ENCODE measurements at regions not wholly inside any gene's neighbourhood (a gene's known extent, or its start where the extent isn't known, plus 50 kb on each side); places are given as distances from the start of the nearest gene placed in this dataset.

GRCh38 chr5:18920966-18921365 is 1067.0 kb downstream of the CDH18 start:
- 63 to 80% methylated on average over 5 of the region's 5 CpGs for WGBS, 2 donors
- no peak for TF ChIP-seq CTCF (IDR thresholded peaks at IDR 0.05; ENCODE audit: control extremely low read depth, extremely low read depth)
- no peaks in the 10 kb centered on the region for H3K4me1 ChIP-seq (ENCODE audit: control insufficient read depth in 5 of 5, insufficient read depth in 5 of 5, low read length in 5 of 5)
- no peaks in the 10 kb centered on the region for H3K27me3 ChIP-seq (ENCODE audit: control insufficient read depth in 3 of 3, insufficient read depth in 3 of 3, low read length in 2 of 3)
- H3K9ac ChIP-seq (ENCODE audit: insufficient read depth in 1 of 2, low read length in 2 of 2) = no peak overlapping the region
- no peak overlapping the region for H3K27ac ChIP-seq (ENCODE audit: low read depth in 1 of 2, low read length in 1 of 2)
- no peaks in the 10 kb centered on the region for H3K36me3 ChIP-seq (ENCODE audit: control insufficient read depth in 4 of 4, insufficient read depth in 4 of 4, low read length in 4 of 4)
- H3K9me3 ChIP-seq (ENCODE audit: control insufficient read depth in 4 of 4, insufficient read depth in 3 of 4, low read length in 3 of 4) = no peaks in the 10 kb centered on the region
- DNase-seq (no peak), ATAC-seq (ENCODE audit: insufficient read depth, low FRiP score) (no peak)
- H3K4me3 ChIP-seq = no peak overlapping the region

GRCh38 chr5:18932081-18932480 is 1055.9 kb downstream of the CDH18 start:
- Histone ChIP-seq H3K9ac (ENCODE audit: insufficient read depth in 1 of 2, low read length in 2 of 2) (no peak overlapping the region), H3K4me3 (no peak overlapping the region), H3K9me3 (ENCODE audit: control insufficient read depth in 4 of 4, insufficient read depth in 3 of 4, low read length in 3 of 4) (peaks cover 0 to 4% (median 0%) of the 10 kb centered on the region in 4 donors), H3K36me3 (ENCODE audit: control insufficient read depth in 4 of 4, insufficient read depth in 4 of 4, low read length in 4 of 4) (no peaks in the 10 kb centered on the region), H3K4me1 (ENCODE audit: control insufficient read depth in 5 of 5, insufficient read depth in 5 of 5, low read length in 5 of 5) (no peaks in the 10 kb centered on the region), H3K27ac (ENCODE audit: low read depth in 1 of 2, low read length in 1 of 2) (no peak overlapping the region), H3K27me3 (ENCODE audit: control insufficient read depth in 3 of 3, insufficient read depth in 3 of 3, low read length in 2 of 3) (no peaks in the 10 kb centered on the region)
- no peak for TF ChIP-seq CTCF (IDR thresholded peaks at IDR 0.05; ENCODE audit: control extremely low read depth, extremely low read depth)
- DNase-seq = no peak
- ATAC-seq (ENCODE audit: insufficient read depth, low FRiP score) = no peak
- WGBS, 2 donors = 82 to 85% methylated on average over 2 of the region's 2 CpGs

DNA sequence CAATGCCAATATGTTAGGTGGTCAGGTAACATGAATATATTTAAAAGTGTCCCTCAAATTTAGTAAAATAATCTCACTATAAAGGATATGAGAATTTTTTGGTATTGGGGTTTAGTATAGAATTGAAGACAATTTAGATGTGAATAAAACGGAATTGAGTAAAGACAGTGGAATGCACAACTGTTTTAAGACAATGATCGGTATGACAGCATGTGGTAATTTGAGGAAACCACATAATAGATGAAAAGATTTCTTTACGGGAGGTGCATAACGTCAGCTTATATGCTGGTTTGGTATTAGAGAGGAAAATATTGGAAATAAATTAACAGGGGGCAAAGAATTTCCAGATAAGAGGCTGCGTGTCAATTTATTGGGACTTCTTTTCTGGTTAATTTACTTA is 1043.2 kb downstream of the CDH18 start:
- H3K9me3 ChIP-seq (ENCODE audit: control insufficient read depth in 4 of 4, insufficient read depth in 3 of 4, low read length in 3 of 4) = no peaks in the 10 kb centered on the region
- 60 to 64% methylated on average over 5 of the region's 5 CpGs for WGBS, 2 donors
- H3K27ac ChIP-seq (ENCODE audit: low read depth in 1 of 2, low read length in 1 of 2) = no peak overlapping the region
- DNase-seq (no peak), ATAC-seq (ENCODE audit: insufficient read depth, low FRiP score) (no peak)
- TF ChIP-seq CTCF (IDR thresholded peaks at IDR 0.05; ENCODE audit: control extremely low read depth, extremely low read depth) = no peak
- H3K4me1 ChIP-seq (ENCODE audit: control insufficient read depth in 5 of 5, insufficient read depth in 5 of 5, low read length in 5 of 5) = no peaks in the 10 kb centered on the region
- no peak overlapping the region for H3K4me3 ChIP-seq
- H3K27me3 ChIP-seq (ENCODE audit: control insufficient read depth in 3 of 3, insufficient read depth in 3 of 3, low read length in 2 of 3) = no peaks in the 10 kb centered on the region
- no peak overlapping the region for H3K9ac ChIP-seq (ENCODE audit: insufficient read depth in 1 of 2, low read length in 2 of 2)
- H3K36me3 ChIP-seq (ENCODE audit: control insufficient read depth in 4 of 4, insufficient read depth in 4 of 4, low read length in 4 of 4) = no peaks in the 10 kb centered on the region

DNA sequence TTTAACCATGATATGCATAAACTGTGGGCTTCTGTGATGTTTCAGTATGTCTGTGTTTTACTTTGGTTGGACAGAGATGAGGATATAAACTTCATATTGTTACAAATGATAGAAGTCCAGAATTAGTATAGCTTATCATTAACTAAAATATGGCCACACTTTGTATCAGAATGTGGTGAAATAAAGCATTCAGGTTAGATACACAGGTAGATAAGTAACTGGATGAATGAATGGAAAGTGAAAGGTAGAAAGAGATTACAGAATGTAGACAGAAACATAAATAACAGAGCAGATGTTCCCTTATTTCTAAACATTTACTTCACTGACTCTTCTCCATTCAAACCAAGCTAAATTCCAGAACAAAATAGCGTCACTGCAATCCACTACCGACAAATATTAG is 1033.8 kb downstream of the CDH18 start:
- no peak for TF ChIP-seq CTCF (IDR thresholded peaks at IDR 0.05; ENCODE audit: control extremely low read depth, extremely low read depth)
- Histone ChIP-seq H3K4me3 (no peak overlapping the region), H3K36me3 (ENCODE audit: control insufficient read depth in 4 of 4, insufficient read depth in 4 of 4, low read length in 4 of 4) (no peaks in the 10 kb centered on the region), H3K9ac (ENCODE audit: insufficient read depth in 1 of 2, low read length in 2 of 2) (no peak overlapping the region), H3K4me1 (ENCODE audit: control insufficient read depth in 5 of 5, insufficient read depth in 5 of 5, low read length in 5 of 5) (no peaks in the 10 kb centered on the region), H3K27ac (ENCODE audit: low read depth in 1 of 2, low read length in 1 of 2) (no peak overlapping the region), H3K9me3 (ENCODE audit: control insufficient read depth in 4 of 4, insufficient read depth in 3 of 4, low read length in 3 of 4) (peaks cover 0 to 4% (median 0%) of the 10 kb centered on the region in 4 donors), H3K27me3 (ENCODE audit: control insufficient read depth in 3 of 3, insufficient read depth in 3 of 3, low read length in 2 of 3) (no peaks in the 10 kb centered on the region)
- ATAC-seq (ENCODE audit: insufficient read depth, low FRiP score) = no peak
- 41 to 44% methylated on average over 2 of the region's 2 CpGs for WGBS, 2 donors
- no peak for DNase-seq
